ENCODE measurements at regions not wholly inside any gene's neighbourhood (a gene's known extent, or its start where the extent isn't known, plus 50 kb on each side); places are given as distances from the start of the nearest gene placed in this dataset.

DNA sequence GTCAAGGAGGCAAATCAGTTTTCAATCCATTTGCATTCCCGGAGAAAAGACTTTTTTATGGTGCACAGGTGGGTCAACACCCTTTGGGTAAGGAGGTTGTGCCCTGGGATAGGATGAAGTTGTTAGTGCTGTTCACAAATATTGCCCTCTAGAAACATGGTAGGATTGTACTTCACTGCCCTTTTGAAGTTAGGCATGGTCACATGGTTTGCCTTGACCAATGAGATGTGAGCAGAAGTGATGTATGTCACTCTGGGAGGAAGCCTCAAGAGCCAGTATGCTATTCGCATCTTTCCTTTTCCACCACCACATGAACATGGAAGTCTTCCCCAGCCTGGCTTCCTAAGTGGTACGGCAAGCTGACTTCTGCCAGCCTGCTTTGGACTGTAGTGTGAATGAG lies 182.7 kb downstream of the TMX1 start:
- Mint-ChIP-seq H3K4me3 (ENCODE audit: unreplicated experiment) (no peak overlapping the region), H3K9me3 (ENCODE audit: unreplicated experiment) (no peaks in the 10 kb centered on the region), H3K4me1 (ENCODE audit: unreplicated experiment) (peaks cover 2% of the 10 kb centered on the region), H3K27ac (ENCODE audit: unreplicated experiment) (no peak overlapping the region), H3K27me3 (ENCODE audit: unreplicated experiment) (no peaks in the 10 kb centered on the region), H3K36me3 (ENCODE audit: low read depth, unreplicated experiment) (peaks cover 9% of the 10 kb centered on the region)
- TF ChIP-seq, protein P1, sequence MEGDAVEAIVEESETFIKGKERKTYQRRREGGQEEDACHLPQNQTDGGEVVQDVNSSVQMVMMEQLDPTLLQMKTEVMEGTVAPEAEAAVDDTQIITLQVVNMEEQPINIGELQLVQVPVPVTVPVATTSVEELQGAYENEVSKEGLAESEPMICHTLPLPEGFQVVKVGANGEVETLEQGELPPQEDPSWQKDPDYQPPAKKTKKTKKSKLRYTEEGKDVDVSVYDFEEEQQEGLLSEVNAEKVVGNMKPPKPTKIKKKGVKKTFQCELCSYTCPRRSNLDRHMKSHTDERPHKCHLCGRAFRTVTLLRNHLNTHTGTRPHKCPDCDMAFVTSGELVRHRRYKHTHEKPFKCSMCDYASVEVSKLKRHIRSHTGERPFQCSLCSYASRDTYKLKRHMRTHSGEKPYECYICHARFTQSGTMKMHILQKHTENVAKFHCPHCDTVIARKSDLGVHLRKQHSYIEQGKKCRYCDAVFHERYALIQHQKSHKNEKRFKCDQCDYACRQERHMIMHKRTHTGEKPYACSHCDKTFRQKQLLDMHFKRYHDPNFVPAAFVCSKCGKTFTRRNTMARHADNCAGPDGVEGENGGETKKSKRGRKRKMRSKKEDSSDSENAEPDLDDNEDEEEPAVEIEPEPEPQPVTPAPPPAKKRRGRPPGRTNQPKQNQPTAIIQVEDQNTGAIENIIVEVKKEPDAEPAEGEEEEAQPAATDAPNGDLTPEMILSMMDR (IDR thresholded peaks at IDR 0.05; ENCODE audit: unreplicated experiment): no peak
- no peak for DNase-seq (ENCODE audit: low spot score)

DNA sequence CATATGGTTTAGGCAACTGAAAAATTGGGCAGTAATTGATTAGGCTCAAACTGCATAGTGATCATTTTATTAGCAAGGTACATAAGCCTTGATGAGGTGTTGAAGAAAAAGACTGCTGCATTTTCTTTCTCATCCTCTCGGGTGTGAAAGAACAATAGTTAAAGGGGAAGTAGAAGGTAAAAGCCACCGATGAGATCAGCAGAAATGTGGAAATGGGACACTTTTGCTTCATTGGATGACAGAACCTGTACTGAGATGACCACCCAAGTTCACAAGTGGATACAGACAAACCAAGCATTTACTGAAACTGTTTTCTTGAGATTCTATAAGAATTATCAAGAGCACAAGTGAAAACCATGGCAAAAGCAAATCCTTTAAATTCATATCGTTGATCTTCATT lies 184.0 kb downstream of the TMX1 start:
- Mint-ChIP-seq H3K4me3 (ENCODE audit: unreplicated experiment) (no peak overlapping the region), H3K9me3 (ENCODE audit: unreplicated experiment) (no peaks in the 10 kb centered on the region), H3K36me3 (ENCODE audit: low read depth, unreplicated experiment) (peaks cover 9% of the 10 kb centered on the region), H3K4me1 (ENCODE audit: unreplicated experiment) (peaks cover 2% of the 10 kb centered on the region), H3K27ac (ENCODE audit: unreplicated experiment) (no peak overlapping the region), H3K27me3 (ENCODE audit: unreplicated experiment) (no peaks in the 10 kb centered on the region)
- TF ChIP-seq, protein P1 (IDR thresholded peaks at IDR 0.05; ENCODE audit: unreplicated experiment): no peak
- no peak for DNase-seq (ENCODE audit: low spot score)

DNA sequence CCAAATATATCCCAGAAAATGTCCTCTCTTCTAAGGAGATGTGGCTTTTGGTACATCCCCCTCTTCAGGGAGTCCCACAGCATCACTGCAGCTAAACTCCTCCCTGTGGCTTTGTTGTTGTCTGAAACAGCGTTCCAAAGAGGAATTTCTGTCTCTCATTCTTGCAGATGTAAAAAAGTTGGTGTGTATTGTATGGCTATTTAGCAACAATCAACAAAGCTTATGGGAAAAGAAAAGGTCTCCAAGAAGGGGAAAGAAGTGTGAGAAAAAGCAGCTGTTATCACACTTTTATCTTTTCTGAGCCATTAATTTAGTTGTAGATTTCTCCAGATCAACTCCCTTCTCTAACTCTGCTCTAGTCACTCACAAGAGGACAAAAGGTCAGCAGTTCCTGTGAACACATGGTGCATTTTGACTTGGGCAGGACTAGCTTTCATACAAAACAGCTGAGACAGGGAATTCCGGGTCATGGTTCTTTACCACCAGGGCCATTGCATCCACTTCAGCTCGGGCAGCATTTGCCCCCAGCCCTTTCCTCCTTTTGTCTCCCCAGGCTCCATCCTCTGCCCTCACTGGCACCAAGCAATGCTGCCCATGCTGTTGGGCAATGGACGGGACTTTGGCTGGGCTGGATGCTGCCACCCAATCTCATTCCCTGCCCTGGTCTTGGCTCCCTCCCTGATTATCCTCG lies 184.7 kb downstream of the TMX1 start:
- H3K27ac Mint-ChIP-seq (ENCODE audit: unreplicated experiment): no peak overlapping the region

DNA sequence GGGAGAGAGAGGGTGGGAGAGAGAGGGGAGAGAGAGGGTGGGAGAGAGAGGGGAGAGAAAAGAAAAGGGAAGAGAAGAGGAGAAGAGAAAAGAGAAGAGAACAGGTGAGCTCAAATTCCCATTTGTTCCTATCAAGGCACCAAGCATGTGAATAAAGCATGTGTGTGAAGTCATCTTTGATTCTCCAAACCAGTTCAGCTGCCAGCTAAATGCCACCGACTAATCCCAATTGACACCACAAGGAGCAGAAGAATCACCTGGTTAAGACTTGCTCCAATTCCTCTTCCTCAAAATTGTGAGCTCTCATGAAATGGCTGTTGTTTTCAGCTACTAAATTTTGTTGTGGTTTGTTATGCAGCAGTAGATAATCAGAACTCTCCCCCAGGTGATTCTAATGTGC lies 188.9 kb downstream of the TMX1 start:
- Mint-ChIP-seq H3K36me3 (ENCODE audit: low read depth, unreplicated experiment) (no peaks in the 10 kb centered on the region), H3K27ac (ENCODE audit: unreplicated experiment) (no peak overlapping the region), H3K9me3 (ENCODE audit: unreplicated experiment) (no peaks in the 10 kb centered on the region), H3K27me3 (ENCODE audit: unreplicated experiment) (no peaks in the 10 kb centered on the region), H3K4me1 (ENCODE audit: unreplicated experiment) (peaks cover 3% of the 10 kb centered on the region), H3K4me3 (ENCODE audit: unreplicated experiment) (no peak overlapping the region)
- DNase-seq (ENCODE audit: low spot score): no peak
- TF ChIP-seq, protein P1 (IDR thresholded peaks at IDR 0.05; ENCODE audit: unreplicated experiment): no peak

More for the DNA sequence above, 184.7 kb downstream of the TMX1 start:
- TF ChIP-seq, protein P1 (IDR thresholded peaks at IDR 0.05; ENCODE audit: unreplicated experiment): no peak
- Mint-ChIP-seq H3K4me3 (ENCODE audit: unreplicated experiment) (no peak overlapping the region), H3K27me3 (ENCODE audit: unreplicated experiment) (no peaks in the 10 kb centered on the region), H3K36me3 (ENCODE audit: low read depth, unreplicated experiment) (peaks cover 5% of the 10 kb centered on the region), H3K4me1 (ENCODE audit: unreplicated experiment) (peaks cover 2% of the 10 kb centered on the region), H3K9me3 (ENCODE audit: unreplicated experiment) (no peaks in the 10 kb centered on the region)
- no peak for DNase-seq (ENCODE audit: low spot score)

DNA sequence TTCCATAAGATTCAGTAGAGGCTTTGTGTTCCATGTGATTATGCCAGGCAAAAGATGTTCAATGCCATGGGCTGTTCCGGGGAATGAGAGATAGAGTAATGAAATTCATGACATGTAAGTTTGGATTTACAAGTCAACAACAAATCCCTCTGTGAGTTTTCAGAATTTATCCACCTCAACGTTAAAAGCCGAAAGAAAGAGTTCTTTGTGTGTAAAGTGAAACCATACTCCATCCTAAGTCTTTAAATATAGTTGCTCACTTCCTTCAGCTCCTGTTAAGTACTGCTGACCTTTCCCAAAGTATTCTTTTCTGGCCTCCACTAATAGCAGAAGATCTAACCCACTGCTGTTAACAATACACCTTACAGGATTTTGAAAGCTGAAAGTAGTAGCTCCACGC lies 190.0 kb downstream of the TMX1 start:
- TF ChIP-seq, protein P1 (IDR thresholded peaks at IDR 0.05; ENCODE audit: unreplicated experiment): no peak
- peaks cover 3% of the 10 kb centered on the region for H3K4me1 Mint-ChIP-seq (ENCODE audit: unreplicated experiment)
- H3K4me3 Mint-ChIP-seq (ENCODE audit: unreplicated experiment): no peak overlapping the region

More for the DNA sequence above, 190.0 kb downstream of the TMX1 start:
- Mint-ChIP-seq H3K27ac (ENCODE audit: unreplicated experiment) (no peak overlapping the region), H3K36me3 (ENCODE audit: low read depth, unreplicated experiment) (no peaks in the 10 kb centered on the region), H3K9me3 (ENCODE audit: unreplicated experiment) (no peaks in the 10 kb centered on the region), H3K27me3 (ENCODE audit: unreplicated experiment) (no peaks in the 10 kb centered on the region)
- no peak for DNase-seq (ENCODE audit: low spot score)

Data from endothelial cell (in vitro differentiated cells).